Activated gamma-delta T cell (primary cell): ENCODE measurements at regions not wholly inside any gene's neighbourhood (a gene's known extent, or its start where the extent isn't known, plus 50 kb on each side); places are given as distances from the start of the nearest gene placed in this dataset.

Experiments used
- DNase-seq: peaks from one replicate; lab custom pipeline; 2025; lab: John Stamatoyannopoulos, UW

GRCh38 chr10:84039957-84040356 lies 99.4 kb upstream of the GHITM start:
- DNase-seq: no peak

GRCh38 chr10:84047258-84048010 lies 91.9 kb upstream of the GHITM start:
- no peak for DNase-seq

GRCh38 chr10:84049645-84050011 lies 89.7 kb upstream of the GHITM start:
- DNase-seq: no peak

GRCh38 chr10:84053626-84054025 lies 85.7 kb upstream of the GHITM start:
- DNase-seq: no peak

GRCh38 chr10:84054743-84055142 lies 84.6 kb upstream of the GHITM start:
- no peak for DNase-seq

- DNase-seq: no peak
Observed at GRCh38 chr10:84059526-84059925, 79.8 kb upstream of the GHITM start.

- no peak for DNase-seq
Observed at GRCh38 chr10:84063440-84063839, 75.9 kb upstream of the GHITM start.

GRCh38 chr10:84065804-84066601 lies 73.3 kb upstream of the GHITM start:
- no peak for DNase-seq

- DNase-seq: no peak
Observed at GRCh38 chr10:84074521-84074920, 64.8 kb upstream of the GHITM start.

- no peak for DNase-seq
Observed at GRCh38 chr10:84075226-84076046, 63.9 kb upstream of the GHITM start.

- DNase-seq: no peak
Observed at GRCh38 chr10:84076047-84076388, 63.3 kb upstream of the GHITM start.

GRCh38 chr10:84076540-84077195 lies 62.6 kb upstream of the GHITM start:
- no peak for DNase-seq

GRCh38 chr10:84077768-84078167 lies 61.5 kb upstream of the GHITM start:
- no peak for DNase-seq

- DNase-seq: no peak
Observed at GRCh38 chr10:84078771-84079170, 60.5 kb upstream of the GHITM start.

- no peak for DNase-seq
Observed at GRCh38 chr10:84084342-84084741, 55.0 kb upstream of the GHITM start.

GRCh38 chr10:84087202-84087601 lies 52.1 kb upstream of the GHITM start:
- DNase-seq: no peak

- no peak for DNase-seq
Observed at GRCh38 chr10:84088626-84089025, 50.7 kb upstream of the GHITM start.

- no peak for DNase-seq
Observed at GRCh38 chr10:84089162-84089561, 50.1 kb upstream of the GHITM start.
